HepG2 (cell line): ENCODE measurements at regions not wholly inside any gene's neighbourhood (a gene's known extent, or its start where the extent isn't known, plus 50 kb on each side); places are given as distances from the start of the nearest gene placed in this dataset.

Experiments used
- ATAC-seq: fragments of 200-7000 bp; cut with Tn5 transposase; 3 replicates; pipeline ENCODE4 v1.9.1; 2020; ENCODE audit warnings: mild to moderate bottlenecking, moderate library complexity
- BruUV-seq: library from RNA; stranded (reverse); fragments of 400-500 nt; replicated peaks from 2 replicates; lab custom pipeline; 2021; lab: Mats Ljungman, UMichigan
- CTCF ChIA-PET: fragments of 300-600 bp; formaldehyde crosslinking; extraction: SDS; loops from one replicate; lab custom pipeline; 2021; ENCODE audit warnings: low total read pairs, inconsistent platforms, low intra/inter-chr PET ratio; lab: Yijun Ruan, JAX
- POLR2A ChIA-PET: fragments of 350-600 bp; sonication (Branson Sonifier 250); formaldehyde crosslinking; loops from one replicate; lab custom pipeline; 2020; ENCODE audit warnings: antibody characterized with exemption, inconsistent platforms; lab: Yijun Ruan, JAX
- DNase-seq: peaks from one replicate; pipeline ENCODE4 v3.0.0-alpha.2; 2015; ENCODE audit warnings: low spot score
- FAIRE-seq: peaks from 3 replicates; lab custom pipeline; 2011; peaks lifted over from hg19 to GRCh38; lab: Jason Lieb, UNC
- H2AFZ ChIP-seq: one replicate; pipeline ENCODE4 v1.6.1; 2011; ENCODE audit warnings: low read length, inconsistent platforms
- H3K27ac ChIP-seq: fragments of 300-600 bp; 3 replicates; pipeline ENCODE4 v1.8.0; 2011; ENCODE audit warnings: mixed run types, mild to moderate bottlenecking, mixed read lengths, low read length, inconsistent platforms; ENCODE audit not compliant: insufficient read depth; ENCODE audit errors: extremely low read length
- H3K27me3 ChIP-seq, 2 experiments: fragments of 200-600 bp in 1 of 2; 2 replicates in 1 of 2; 3 replicates in 1 of 2; pipeline versions ENCODE4 v1.6.0 to v1.8.0; 2011; ENCODE audit warnings: low read length in 2 of 2, mild to moderate bottlenecking in 2 of 2, moderate library complexity in 2 of 2, inconsistent platforms in 1 of 2; ENCODE audit not compliant: insufficient read depth in 2 of 2, control insufficient read depth in 1 of 2
- H3K36me3 ChIP-seq, 2 experiments: fragments of 200-600 bp in 1 of 2; replicated peaks in 1 of 2; 2 replicates in 1 of 2; 3 replicates in 1 of 2; pipeline versions ENCODE4 v1.5.1 to v1.8.0; 2011; ENCODE audit warnings: low read length in 2 of 2, inconsistent platforms in 1 of 2; ENCODE audit not compliant: insufficient read depth in 2 of 2, control insufficient read depth in 1 of 2
- H3K4me1 ChIP-seq: 2 replicates; pipeline ENCODE4 v1.5.1; 2012; ENCODE audit warnings: low read length, inconsistent platforms; ENCODE audit not compliant: insufficient read depth
- H3K4me2 ChIP-seq: 2 replicates; pipeline ENCODE4 v1.6.0; 2011; ENCODE audit warnings: low read depth, low read length, inconsistent platforms
- H3K4me3 ChIP-seq, 3 experiments: fragments of 200-600 bp in 1 of 3; sonication (generic), shearing (Covaris generic) in 1 of 3; replicated peaks in 1 of 3; 2 replicates each; pipeline ENCODE4 v1.5.1; 2011 to 2016; ENCODE audit warnings: low read length in 3 of 3, inconsistent platforms in 2 of 3, low read depth in 2 of 3, mild to moderate bottlenecking in 2 of 3, control low read depth in 1 of 3, mixed read lengths in 1 of 3; ENCODE audit not compliant: insufficient read depth in 1 of 3
- H3K79me2 ChIP-seq: one replicate; pipeline ENCODE4 v1.6.1; 2011; ENCODE audit warnings: low read length, inconsistent platforms; ENCODE audit not compliant: insufficient read depth
- H3K9ac ChIP-seq: 2 replicates; pipeline ENCODE4 v1.6.0; 2011; ENCODE audit warnings: mild to moderate bottlenecking, low read depth, low read length, inconsistent platforms; ENCODE audit not compliant: insufficient read depth
- H3K9me3 ChIP-seq: 2 replicates; pipeline ENCODE4 v1.5.1; 2012; ENCODE audit warnings: mild to moderate bottlenecking, low read length
- H4K20me1 ChIP-seq: 2 replicates; pipeline ENCODE4 v1.6.0; 2011; ENCODE audit warnings: inconsistent platforms, mild to moderate bottlenecking, low read length, moderate library complexity; ENCODE audit not compliant: insufficient read depth
- BORCS8-MEF2B ChIP-seq: sonication (generic); formaldehyde crosslinking; IDR thresholded peaks from 2 replicates; pipeline ENCODE4 v1.8.0; 2022; ENCODE audit warnings: mild to moderate bottlenecking, missing genetic modification reagents
- CREBL2 ChIP-seq: sonication (generic); formaldehyde crosslinking; IDR thresholded peaks from 2 replicates; pipeline ENCODE4 v1.8.1; 2023; ENCODE audit warnings: missing genetic modification reagents, mild to moderate bottlenecking, borderline replicate concordance
- IKZF1 ChIP-seq: fragments of 450-650 bp; IDR thresholded peaks from 2 replicates; pipeline ENCODE4 v1.7.1; 2016
- KDM5A ChIP-seq: fragments of 200-600 bp; sonication (generic); IDR thresholded peaks from 2 replicates; pipeline ENCODE4 v1.7.0; 2018; ENCODE audit warnings: antibody characterized with exemption, mild to moderate bottlenecking, low read length, borderline replicate concordance
- NFIC ChIP-seq: IDR thresholded peaks from 2 replicates; pipeline ENCODE4 v1.6.1; 2012; ENCODE audit warnings: mild to moderate bottlenecking, low read length, inconsistent platforms
- SAP130 ChIP-seq: IDR thresholded peaks from 2 replicates; pipeline ENCODE4 v1.6.1; 2016; ENCODE audit warnings: low read depth
- TBX2 ChIP-seq: sonication (generic); formaldehyde crosslinking; IDR thresholded peaks from 2 replicates; pipeline ENCODE4 v1.5.0; 2020; ENCODE audit warnings: missing genetic modification reagents, mild to moderate bottlenecking, borderline replicate concordance
- TCF7 ChIP-seq: sonication (generic); IDR thresholded peaks from 2 replicates; pipeline ENCODE4 v1.6.1; 2016; ENCODE audit warnings: antibody characterized with exemption, low read depth
- TGIF2 ChIP-seq: IDR thresholded peaks from 2 replicates; pipeline ENCODE4 v1.6.1; 2016; ENCODE audit warnings: control low read depth, missing compliant biosample characterization
- TP53 ChIP-seq: sonication (generic); formaldehyde crosslinking; conservative IDR thresholded peaks from 2 replicates; pipeline ENCODE4 v1.4.0; 2020; ENCODE audit warnings: missing genetic modification reagents
- ZBTB21 ChIP-seq: sonication (generic); formaldehyde crosslinking; IDR thresholded peaks from 2 replicates; pipeline ENCODE4 v1.4.0; 2020; ENCODE audit warnings: missing genetic modification reagents
- ZKSCAN1 ChIP-seq: fragments of 150-350 bp; IDR thresholded peaks from 2 replicates; pipeline ENCODE4 v1.6.1; 2014; ENCODE audit warnings: low read length
- ZNF430 ChIP-seq: sonication (generic); formaldehyde crosslinking; IDR thresholded peaks from 2 replicates; pipeline ENCODE4 v1.9.0; 2021; ENCODE audit warnings: mild to moderate bottlenecking, missing genetic modification reagents
- ZNF713 ChIP-seq: sonication (generic); formaldehyde crosslinking; IDR thresholded peaks from 2 replicates; pipeline ENCODE4 v1.4.0; 2020; ENCODE audit warnings: mild to moderate bottlenecking, missing genetic modification reagents
- ZNF724P ChIP-seq: sonication (generic); formaldehyde crosslinking; IDR thresholded peaks from 2 replicates; pipeline ENCODE4 v1.8.0; 2022; ENCODE audit warnings: missing genetic modification reagents, borderline replicate concordance
- ZNF775 ChIP-seq: sonication (generic); formaldehyde crosslinking; IDR thresholded peaks from 2 replicates; pipeline ENCODE4 v1.4.0; 2020; ENCODE audit warnings: missing genetic modification reagents, mild to moderate bottlenecking, moderate library complexity, borderline replicate concordance
- ZNF878 ChIP-seq: sonication (generic); formaldehyde crosslinking; IDR thresholded peaks from 2 replicates; pipeline ENCODE4 v1.8.1; 2023; ENCODE audit warnings: mild to moderate bottlenecking, missing genetic modification reagents, moderate library complexity
- WGBS: methylation state at CpG from one replicate; pipeline ENCODE4 v1.1.6; 2017; ENCODE audit warnings: low lambda C conversion rate; 5-methylcytosine and 5-hydroxymethylcytosine counted together
- in situ Hi-C: cut with HindIII; loops from 2 replicates; pipeline ENCODE4 v1.10.0; 2017; ENCODE audit warnings: low pct_unique_long_range_greater_than_20kb; ENCODE audit not compliant: extremely low pct_ligation_motif_present
- intact Hi-C: fragments of 100-400 bp; cut with micrococcal nuclease; formaldehyde crosslinking; loops from one replicate; pipeline ENCODE4 v1.10.0; 2022; ENCODE audit not compliant: unreplicated experiment
- TF ChIP-seq, protein P1 (sequence below): sonication (generic); formaldehyde crosslinking; IDR thresholded peaks from 2 replicates; pipeline ENCODE4 v1.5.1; 2020; ENCODE audit warnings: mild to moderate bottlenecking, moderate library complexity, missing genetic modification reagents

DNA sequence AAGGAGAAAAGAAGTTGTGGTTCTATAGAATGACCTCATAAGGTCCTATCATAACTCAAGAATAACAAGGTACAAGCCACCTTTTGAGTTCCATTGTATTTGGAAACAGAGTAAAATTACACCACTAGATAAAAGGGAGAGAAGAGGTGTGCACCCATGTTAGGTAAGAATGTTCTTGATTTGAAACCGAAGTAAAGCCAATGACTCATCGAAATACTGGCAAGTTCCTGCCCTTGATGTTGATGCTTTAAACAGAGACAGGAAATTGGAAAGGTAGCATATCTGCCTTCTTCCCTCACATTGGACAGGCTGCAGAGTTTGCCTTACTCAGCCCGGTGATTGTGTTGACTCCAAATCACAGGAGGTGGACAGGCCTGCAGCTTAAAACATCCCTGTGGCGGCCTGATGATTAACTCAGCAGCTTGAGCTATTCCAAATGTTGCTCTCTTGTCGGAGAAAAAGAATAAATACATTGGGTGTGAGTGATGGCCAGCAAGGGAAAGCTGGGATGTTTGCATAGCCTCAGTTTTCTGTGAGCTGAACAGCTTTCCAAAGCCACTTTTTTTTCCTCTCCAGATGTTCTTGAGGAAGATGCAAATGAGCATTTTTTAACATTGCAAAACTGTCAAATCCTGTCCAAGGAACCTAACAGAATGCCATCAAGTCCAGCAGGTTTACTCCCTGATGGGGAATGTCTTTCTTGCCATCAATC is 321.1 kb downstream of the NKX6-1 start:
- no peak overlapping the region for H3K4me2 ChIP-seq
- H2AFZ ChIP-seq: no peak overlapping the region
- no peaks in the 10 kb centered on the region for H3K36me3 ChIP-seq
- TF ChIP-seq, protein P1, sequence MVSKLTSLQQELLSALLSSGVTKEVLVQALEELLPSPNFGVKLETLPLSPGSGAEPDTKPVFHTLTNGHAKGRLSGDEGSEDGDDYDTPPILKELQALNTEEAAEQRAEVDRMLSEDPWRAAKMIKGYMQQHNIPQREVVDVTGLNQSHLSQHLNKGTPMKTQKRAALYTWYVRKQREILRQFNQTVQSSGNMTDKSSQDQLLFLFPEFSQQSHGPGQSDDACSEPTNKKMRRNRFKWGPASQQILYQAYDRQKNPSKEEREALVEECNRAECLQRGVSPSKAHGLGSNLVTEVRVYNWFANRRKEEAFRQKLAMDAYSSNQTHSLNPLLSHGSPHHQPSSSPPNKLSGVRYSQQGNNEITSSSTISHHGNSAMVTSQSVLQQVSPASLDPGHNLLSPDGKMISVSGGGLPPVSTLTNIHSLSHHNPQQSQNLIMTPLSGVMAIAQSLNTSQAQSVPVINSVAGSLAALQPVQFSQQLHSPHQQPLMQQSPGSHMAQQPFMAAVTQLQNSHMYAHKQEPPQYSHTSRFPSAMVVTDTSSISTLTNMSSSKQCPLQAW (CRISPR knock-in tag): no peak
- TF ChIP-seq, all 625 proteins: peak for 0
- intact Hi-C loops (no loop called here), in situ Hi-C loops (no loop called here)
- ChIA-PET CTCF (no interaction called here), POLR2A (no interaction called here)
- no peak for DNase-seq
- WGBS: 16% methylated on average over 5 of the region's 5 CpGs
- H3K27ac ChIP-seq: no peak overlapping the region
- FAIRE-seq: no peak
- H3K79me2 ChIP-seq: no peaks in the 10 kb centered on the region
- H3K27me3 ChIP-seq: no peaks in the 10 kb centered on the region
- H4K20me1 ChIP-seq: no peaks in the 10 kb centered on the region
- H3K9ac ChIP-seq: no peak overlapping the region
- BruUV-seq: no TSS peak
- no peaks in the 10 kb centered on the region for H3K9me3 ChIP-seq
- H3K4me1 ChIP-seq: no peaks in the 10 kb centered on the region
- ATAC-seq: no peak
- H3K4me3 ChIP-seq: no peak overlapping the region

DNA sequence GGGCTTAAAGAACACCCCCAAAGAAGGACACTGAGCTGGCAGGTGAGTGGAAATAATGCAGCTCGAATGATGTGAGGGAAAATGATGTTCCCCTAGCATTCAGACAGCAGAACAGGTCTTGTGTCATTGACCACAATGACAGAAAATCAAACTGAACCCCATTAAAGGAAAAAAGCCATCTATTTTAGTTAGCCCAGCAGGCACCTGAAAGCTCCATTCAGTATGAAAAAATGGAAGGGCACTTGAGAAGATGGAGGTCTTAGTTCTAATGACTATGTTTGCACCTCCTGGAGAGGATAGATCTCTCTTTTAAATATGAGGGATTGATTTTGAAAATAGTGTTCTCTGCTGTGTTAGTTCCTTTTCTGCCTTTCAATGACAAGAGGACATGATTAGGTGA is 323.1 kb downstream of the NKX6-1 start:
- Histone ChIP-seq H3K79me2 (no peaks in the 10 kb centered on the region), H3K4me2 (no peak overlapping the region), H3K27me3 (no peaks in the 10 kb centered on the region), H2AFZ (no peak overlapping the region), H3K27ac (no peak overlapping the region), H3K9ac (no peak overlapping the region), H4K20me1 (no peaks in the 10 kb centered on the region), H3K4me3 (no peak overlapping the region), H3K4me1 (no peaks in the 10 kb centered on the region), H3K9me3 (no peaks in the 10 kb centered on the region), H3K36me3 (no peaks in the 10 kb centered on the region)
- intact Hi-C loops: no loop called here
- ChIA-PET CTCF (no interaction called here), POLR2A (no interaction called here)
- FAIRE-seq (no peak), DNase-seq (no peak), ATAC-seq (no peak)
- 4% methylated on average over 1 of the region's 1 CpG for WGBS
- BruUV-seq: no TSS peak
- in situ Hi-C loops: no loop called here
- TF ChIP-seq CREBL2 (no peak), TBX2 (CRISPR knock-in tag) (no peak), NFIC (no peak), TCF7 (no peak), SAP130 (CRISPR knock-in tag) (no peak), ZNF430 (CRISPR knock-in tag) (no peak), ZBTB21 (CRISPR knock-in tag) (no peak), TGIF2 (CRISPR knock-in tag) (no peak), ZNF878 (CRISPR knock-in tag) (no peak), ZNF724P (CRISPR knock-in tag) (no peak), ZNF713 (CRISPR knock-in tag) (no peak), ZKSCAN1 (no peak), ZNF775 (CRISPR knock-in tag) (no peak), IKZF1 (no peak), KDM5A (no peak), TP53 (CRISPR knock-in tag) (no peak), BORCS8-MEF2B (CRISPR knock-in tag) (no peak)
